ENCODE measurements at regions not wholly inside any gene's neighbourhood (a gene's known extent, or its start where the extent isn't known, plus 50 kb on each side); places are given as distances from the start of the nearest gene placed in this dataset.

- H3K4me1 ChIP-seq = peaks cover 9 to 23% (median 14%) of the 10 kb centered on the region in 4 donors
- 81 to 87% methylated on average over 6 to 7 of the region's 7 CpGs for WGBS, 2 donors
- ATAC-seq (ENCODE audit: low FRiP score in 2 of 2) = no peak
Observed at GRCh38 chr19:34834472-34835061, 61.6 kb upstream of the ZNF599 start.

GRCh38 chr19:34832581-34833112, 59.6 kb upstream of the ZNF599 start:
- peak in 1 of 2 donors; percentile 26 for ATAC-seq (ENCODE audit: low FRiP score in 2 of 2)

More at GRCh38 chr19:34834472-34835061, 61.6 kb upstream of the ZNF599 start:
- Histone ChIP-seq H3K27ac (no peak overlapping the region), H3K4me3 (no peak overlapping the region), H3K9me3 (no peaks in the 10 kb centered on the region), H3K27me3 (no peaks in the 10 kb centered on the region), H3K36me3 (no peaks in the 10 kb centered on the region)
- TF ChIP-seq EP300 (IDR thresholded peaks at IDR 0.05) = no peak
- TF ChIP-seq POLR2AphosphoS5 (IDR thresholded peaks at IDR 0.05) = no peak
- no peak for TF ChIP-seq POLR2A (IDR thresholded peaks at IDR 0.05)
- no peak for TF ChIP-seq CTCF (IDR thresholded peaks at IDR 0.05)
- no peak for DNase-seq

GRCh38 chr19:34831714-34832113, 58.7 kb upstream of the ZNF599 start:
- Histone ChIP-seq H3K4me1 (no peaks in the 10 kb centered on the region), H3K27ac (no peak overlapping the region), H3K27me3 (no peaks in the 10 kb centered on the region), H3K36me3 (no peaks in the 10 kb centered on the region), H3K9me3 (no peaks in the 10 kb centered on the region), H3K4me3 (no peak overlapping the region)
- ATAC-seq (ENCODE audit: low FRiP score in 2 of 2) (peak in 1 of 2 donors; percentile 57), DNase-seq (no peak)
- TF ChIP-seq CTCF (IDR thresholded peaks at IDR 0.05) = no peak
- TF ChIP-seq POLR2A (IDR thresholded peaks at IDR 0.05) = no peak
- no peak for TF ChIP-seq POLR2AphosphoS5 (IDR thresholded peaks at IDR 0.05)
- TF ChIP-seq EP300 (IDR thresholded peaks at IDR 0.05) = no peak
- 83 to 85% methylated on average over 5 of the region's 5 CpGs for WGBS, 2 donors

More at GRCh38 chr19:34832581-34833112, 59.6 kb upstream of the ZNF599 start:
- Histone ChIP-seq H3K27me3 (no peaks in the 10 kb centered on the region), H3K4me1 (peaks cover 0 to 5% (median under 1%) of the 10 kb centered on the region in 4 donors), H3K36me3 (no peaks in the 10 kb centered on the region), H3K27ac (no peak overlapping the region), H3K9me3 (no peaks in the 10 kb centered on the region), H3K4me3 (no peak overlapping the region)
- no peak for TF ChIP-seq EP300 (IDR thresholded peaks at IDR 0.05)
- TF ChIP-seq POLR2AphosphoS5 (IDR thresholded peaks at IDR 0.05) = no peak
- no peak for TF ChIP-seq POLR2A (IDR thresholded peaks at IDR 0.05)
- no peak for TF ChIP-seq CTCF (IDR thresholded peaks at IDR 0.05)
- peak in 1 of 2 donors; percentile 63 for DNase-seq
- WGBS, 2 donors = 89 to 90% methylated on average over 37 of the region's 37 CpGs

GRCh38 chr19:34828156-34828555, 55.1 kb upstream of the ZNF599 start:
- Histone ChIP-seq H3K27me3 (no peaks in the 10 kb centered on the region), H3K27ac (no peak overlapping the region), H3K4me3 (no peak overlapping the region), H3K9me3 (no peaks in the 10 kb centered on the region), H3K4me1 (no peaks in the 10 kb centered on the region), H3K36me3 (no peaks in the 10 kb centered on the region)
- ATAC-seq (ENCODE audit: low FRiP score in 2 of 2) (no peak), DNase-seq (no peak)
- no peak for TF ChIP-seq POLR2A (IDR thresholded peaks at IDR 0.05)
- no peak for TF ChIP-seq EP300 (IDR thresholded peaks at IDR 0.05)
- no peak for TF ChIP-seq CTCF (IDR thresholded peaks at IDR 0.05)
- no peak for TF ChIP-seq POLR2AphosphoS5 (IDR thresholded peaks at IDR 0.05)
- 96 to 97% methylated on average over 3 of the region's 3 CpGs for WGBS, 2 donors

- no peak overlapping the region for H3K27ac ChIP-seq
- H3K4me3 ChIP-seq = no peak overlapping the region
- H3K27me3 ChIP-seq = no peaks in the 10 kb centered on the region
- H3K4me1 ChIP-seq = no peaks in the 10 kb centered on the region
- no peak for TF ChIP-seq POLR2AphosphoS5 (IDR thresholded peaks at IDR 0.05)
- TF ChIP-seq POLR2A (IDR thresholded peaks at IDR 0.05) = no peak
- TF ChIP-seq EP300 (IDR thresholded peaks at IDR 0.05) = no peak
- no peak for TF ChIP-seq CTCF (IDR thresholded peaks at IDR 0.05)
- WGBS, 2 donors = 87 to 94% methylated on average over 9 to 10 of the region's 10 CpGs
- H3K36me3 ChIP-seq = no peaks in the 10 kb centered on the region
- ATAC-seq (ENCODE audit: low FRiP score in 2 of 2) (no peak), DNase-seq (peak in 1 of 2 donors; percentile 4)
- no peaks in the 10 kb centered on the region for H3K9me3 ChIP-seq
Observed at GRCh38 chr19:34825212-34825611, 52.2 kb upstream of the ZNF599 start.

Measured in upper lobe of left lung (tissue), 6 donors.